Fibroblast of pulmonary artery (primary cell): ENCODE measurements at regions not wholly inside any gene's neighbourhood (a gene's known extent, or its start where the extent isn't known, plus 50 kb on each side); places are given as distances from the start of the nearest gene placed in this dataset.

Experiments
- DNase-seq: peaks from one replicate; pipeline ENCODE4 v3.0.0-alpha.2; 2010; ENCODE audit warnings: low read depth
- H3K4me3 ChIP-seq: replicated peaks from 2 replicates; pipeline ENCODE4 v1.5.1; 2011; ENCODE audit warnings: low read depth, mild to moderate bottlenecking, control low read depth, low read length, moderate library complexity
- CTCF ChIP-seq: IDR thresholded peaks from 2 replicates; pipeline ENCODE4 v1.5.1; 2011; ENCODE audit warnings: mild to moderate bottlenecking, control low read depth, low read length, inconsistent platforms; ENCODE audit errors: missing control alignments

GRCh38 chr12:24550609-24551008, 398.3 kb downstream of the BCAT1 start:
- H3K4me3 ChIP-seq = no peak overlapping the region
- DNase-seq = no peak
- no peak for TF ChIP-seq CTCF

- no peak for TF ChIP-seq CTCF
- no peak overlapping the region for H3K4me3 ChIP-seq
- no peak for DNase-seq
These were observed 402.2 kb downstream of the BCAT1 start for GRCh38 chr12:24546661-24547060.

DNA sequence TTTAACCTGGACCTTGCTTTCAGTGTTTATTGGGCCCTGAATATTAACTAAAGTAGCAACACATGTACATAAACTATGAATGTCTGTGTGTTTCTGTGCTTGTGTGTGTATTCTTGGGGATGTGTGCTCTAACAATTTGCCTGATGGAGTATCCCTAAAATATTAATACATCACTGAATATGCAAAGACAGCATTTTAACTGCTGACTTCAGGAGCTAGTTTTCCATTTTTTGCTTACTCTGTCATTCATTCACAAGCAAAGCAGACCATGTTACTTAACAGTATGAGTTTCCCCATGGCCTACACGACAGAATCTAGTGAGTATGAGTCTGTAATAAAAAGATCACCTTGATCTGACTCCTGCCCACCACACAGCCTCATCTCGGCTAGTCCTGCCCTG, 402.8 kb downstream of the BCAT1 start:
- no peak for DNase-seq
- H3K4me3 ChIP-seq = no peak overlapping the region
- TF ChIP-seq CTCF = no peak

DNA sequence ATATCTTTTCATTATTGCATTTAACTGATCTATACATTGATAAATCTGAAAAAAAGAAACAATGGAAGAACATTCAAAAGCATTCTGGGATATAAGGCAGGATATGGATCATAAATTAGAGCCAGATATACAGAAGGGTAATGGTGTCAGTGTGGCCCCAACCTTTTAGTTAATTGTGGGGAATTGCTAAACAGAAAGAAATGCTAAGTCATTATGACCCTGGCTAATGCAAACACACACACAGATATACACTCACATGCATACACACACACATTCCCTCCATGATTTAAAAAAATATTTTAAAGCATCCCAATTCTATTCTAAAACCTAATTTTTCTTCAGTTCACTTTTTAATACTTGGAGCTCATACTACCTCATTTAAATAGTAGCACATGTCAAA, 404.5 kb downstream of the BCAT1 start:
- no peak for TF ChIP-seq CTCF
- no peak overlapping the region for H3K4me3 ChIP-seq
- no peak for DNase-seq

- DNase-seq = no peak
- H3K4me3 ChIP-seq = no peak overlapping the region
- no peak for TF ChIP-seq CTCF
These were observed 407.6 kb downstream of the BCAT1 start for GRCh38 chr12:24541193-24541871.

GRCh38 chr12:24539646-24540045, 409.3 kb downstream of the BCAT1 start:
- no peak for DNase-seq
- TF ChIP-seq CTCF = no peak
- H3K4me3 ChIP-seq = no peak overlapping the region
